Thoracic aorta (tissue), 2 donors: ENCODE measurements at regions not wholly inside any gene's neighbourhood (a gene's known extent, or its start where the extent isn't known, plus 50 kb on each side); places are given as distances from the start of the nearest gene placed in this dataset.

Source experiments
- ATAC-seq: fragments of 150-250 bp; one replicate; pipeline ENCODE4 v1.8.0; 2017; ENCODE audit warnings: low read depth; ENCODE audit not compliant: insufficient number of reproducible peaks, low FRiP score
- DNase-seq: peaks from one replicate; pipeline ENCODE4 v3.0.0-alpha.2; 2020; ENCODE audit warnings: low spot score
- H3K27ac ChIP-seq, 2 donors: fragments of 200-600 bp; sonication (generic); 1 replicate in 1 of 2; 2 replicates in 1 of 2; pipeline ENCODE4 v1.5.1; 2016; ENCODE audit warnings: mild to moderate bottlenecking in 2 of 2, moderate library complexity in 2 of 2
- H3K27me3 ChIP-seq: fragments of 200-600 bp; sonication (generic); replicated peaks from 2 replicates; pipeline ENCODE4 v1.6.0; 2016; ENCODE audit warnings: mild to moderate bottlenecking; ENCODE audit not compliant: insufficient read depth
- H3K36me3 ChIP-seq: fragments of 200-600 bp; sonication (generic); one replicate; pipeline ENCODE4 v1.5.1; 2016
- H3K4me1 ChIP-seq, 2 donors: fragments of 200-600 bp; sonication (generic); 1 replicate in 1 of 2; 2 replicates in 1 of 2; pipeline versions ENCODE4 v1.5.1 to v1.6.0; 2016; ENCODE audit warnings: low read depth in 2 of 2, mild to moderate bottlenecking in 1 of 2; ENCODE audit not compliant: control insufficient read depth in 1 of 2
- H3K4me3 ChIP-seq: fragments of 200-600 bp; sonication (generic); 2 replicates; pipeline ENCODE4 v1.5.1; 2016; ENCODE audit warnings: mild to moderate bottlenecking
- H3K9me3 ChIP-seq: fragments of 200-600 bp; sonication (generic); 2 replicates; pipeline ENCODE4 v1.5.1; 2016
- TF ChIP-seq, protein P1 (sequence below): fragments of 200-600 bp; sonication (generic); IDR thresholded peaks from one replicate; pipeline ENCODE4 v1.5.1; 2019; ENCODE audit warnings: antibody characterized with exemption

DNA sequence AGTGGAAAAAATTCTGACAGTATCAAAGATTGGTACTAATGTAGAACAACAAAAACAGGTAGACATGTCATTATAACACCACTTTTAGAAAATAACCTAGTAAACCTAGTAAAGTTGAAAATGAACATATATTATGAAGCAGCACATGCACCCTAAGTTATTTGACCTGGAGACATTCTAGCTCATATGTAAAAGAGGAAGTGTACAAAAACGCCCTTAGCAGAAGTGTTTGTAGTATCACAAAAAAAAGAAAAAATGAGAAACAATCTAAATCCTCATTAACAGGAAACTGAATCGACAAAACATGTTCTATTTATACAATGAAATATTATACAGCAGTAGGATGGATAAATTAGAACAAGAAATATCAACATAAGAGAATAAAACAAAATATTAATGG lies 318.9 kb upstream of the PPP1R2C start:
- DNase-seq (no peak), ATAC-seq (no peak)
- Histone ChIP-seq H3K36me3 (no peaks in the 10 kb centered on the region), H3K4me1 (no peaks in the 10 kb centered on the region), H3K4me3 (no peak overlapping the region), H3K27me3 (no peaks in the 10 kb centered on the region), H3K9me3 (no peaks in the 10 kb centered on the region), H3K27ac (no peak overlapping the region)
- TF ChIP-seq, protein P1, sequence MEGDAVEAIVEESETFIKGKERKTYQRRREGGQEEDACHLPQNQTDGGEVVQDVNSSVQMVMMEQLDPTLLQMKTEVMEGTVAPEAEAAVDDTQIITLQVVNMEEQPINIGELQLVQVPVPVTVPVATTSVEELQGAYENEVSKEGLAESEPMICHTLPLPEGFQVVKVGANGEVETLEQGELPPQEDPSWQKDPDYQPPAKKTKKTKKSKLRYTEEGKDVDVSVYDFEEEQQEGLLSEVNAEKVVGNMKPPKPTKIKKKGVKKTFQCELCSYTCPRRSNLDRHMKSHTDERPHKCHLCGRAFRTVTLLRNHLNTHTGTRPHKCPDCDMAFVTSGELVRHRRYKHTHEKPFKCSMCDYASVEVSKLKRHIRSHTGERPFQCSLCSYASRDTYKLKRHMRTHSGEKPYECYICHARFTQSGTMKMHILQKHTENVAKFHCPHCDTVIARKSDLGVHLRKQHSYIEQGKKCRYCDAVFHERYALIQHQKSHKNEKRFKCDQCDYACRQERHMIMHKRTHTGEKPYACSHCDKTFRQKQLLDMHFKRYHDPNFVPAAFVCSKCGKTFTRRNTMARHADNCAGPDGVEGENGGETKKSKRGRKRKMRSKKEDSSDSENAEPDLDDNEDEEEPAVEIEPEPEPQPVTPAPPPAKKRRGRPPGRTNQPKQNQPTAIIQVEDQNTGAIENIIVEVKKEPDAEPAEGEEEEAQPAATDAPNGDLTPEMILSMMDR: no peak

DNA sequence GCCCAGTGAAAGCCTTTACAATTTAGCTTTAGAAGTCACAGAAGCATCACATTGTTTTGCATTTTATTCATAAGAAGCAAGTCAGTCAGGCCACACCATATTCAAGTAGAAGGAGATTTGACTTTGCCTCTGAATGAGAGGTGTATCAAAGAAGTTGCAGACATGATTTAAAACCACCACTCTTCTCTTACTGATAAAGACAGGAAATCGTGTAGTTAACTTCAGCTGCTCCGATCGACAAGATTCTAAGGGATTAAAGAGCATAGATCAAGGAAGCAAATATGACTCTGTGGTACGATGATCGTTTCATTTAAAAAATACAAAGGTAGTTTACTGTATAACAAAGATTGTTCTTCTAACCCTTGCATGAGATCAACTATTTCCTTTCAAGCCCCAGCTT lies 328.0 kb upstream of the PPP1R2C start:
- Histone ChIP-seq H3K4me1 (no peaks in the 10 kb centered on the region), H3K4me3 (no peak overlapping the region), H3K27me3 (no peaks in the 10 kb centered on the region), H3K9me3 (no peaks in the 10 kb centered on the region), H3K36me3 (no peaks in the 10 kb centered on the region), H3K27ac (no peak overlapping the region)
- DNase-seq: no peak
- ATAC-seq: no peak
- TF ChIP-seq, protein P1: no peak

DNA sequence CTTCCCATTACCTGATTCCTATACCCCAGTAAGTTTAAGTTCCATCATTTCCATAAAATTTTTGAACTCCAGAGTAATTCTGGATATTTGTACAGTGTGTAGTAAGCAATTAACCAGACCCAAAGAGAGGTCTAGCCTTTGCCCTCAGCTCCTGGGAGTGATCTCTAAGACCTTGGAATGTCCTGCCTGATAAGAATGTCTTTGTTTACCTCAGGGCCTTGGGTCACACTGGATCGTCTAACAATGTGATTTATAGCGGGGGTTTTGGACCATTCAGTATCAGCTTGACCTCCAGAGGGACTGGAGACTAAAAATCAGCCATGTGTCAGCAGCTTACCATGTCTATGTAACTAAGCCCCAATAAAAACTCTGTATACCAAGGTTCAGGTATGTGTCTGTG lies 330.9 kb upstream of the PPP1R2C start:
- no peak for ATAC-seq
- TF ChIP-seq, protein P1: no peak

DNA sequence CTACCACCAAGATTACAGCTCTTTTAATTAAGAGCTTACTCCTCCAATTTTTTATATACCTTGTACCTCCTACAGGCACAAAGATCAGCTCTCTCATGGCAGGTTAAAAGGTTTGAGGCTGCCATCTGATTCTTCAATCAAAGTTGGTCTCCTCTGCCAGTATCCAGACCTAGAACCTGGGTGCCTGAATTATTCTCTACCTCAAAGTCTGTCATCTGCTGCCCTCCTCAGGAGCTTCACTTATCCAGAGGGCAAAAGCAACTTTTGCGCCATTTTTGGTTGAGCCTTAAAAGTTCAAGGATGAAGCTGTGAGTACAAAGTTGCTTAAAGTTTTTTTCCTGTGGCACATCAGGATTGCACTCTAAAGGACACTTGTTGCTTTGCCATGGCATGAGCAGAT lies 343.7 kb upstream of the PPP1R2C start:
- no peaks in the 10 kb centered on the region for H3K27me3 ChIP-seq
- no peak for DNase-seq
- no peak for ATAC-seq
- TF ChIP-seq, protein P1: no peak
- no peaks in the 10 kb centered on the region for H3K36me3 ChIP-seq
- no peak overlapping the region for H3K27ac ChIP-seq
- H3K4me3 ChIP-seq: no peak overlapping the region
- no peaks in the 10 kb centered on the region for H3K4me1 ChIP-seq
- no peaks in the 10 kb centered on the region for H3K9me3 ChIP-seq

More for the DNA sequence above, 330.9 kb upstream of the PPP1R2C start:
- Histone ChIP-seq H3K27me3 (no peaks in the 10 kb centered on the region), H3K4me1 (no peaks in the 10 kb centered on the region), H3K27ac (no peak overlapping the region), H3K9me3 (no peaks in the 10 kb centered on the region), H3K36me3 (no peaks in the 10 kb centered on the region), H3K4me3 (no peak overlapping the region)
- DNase-seq: no peak

DNA sequence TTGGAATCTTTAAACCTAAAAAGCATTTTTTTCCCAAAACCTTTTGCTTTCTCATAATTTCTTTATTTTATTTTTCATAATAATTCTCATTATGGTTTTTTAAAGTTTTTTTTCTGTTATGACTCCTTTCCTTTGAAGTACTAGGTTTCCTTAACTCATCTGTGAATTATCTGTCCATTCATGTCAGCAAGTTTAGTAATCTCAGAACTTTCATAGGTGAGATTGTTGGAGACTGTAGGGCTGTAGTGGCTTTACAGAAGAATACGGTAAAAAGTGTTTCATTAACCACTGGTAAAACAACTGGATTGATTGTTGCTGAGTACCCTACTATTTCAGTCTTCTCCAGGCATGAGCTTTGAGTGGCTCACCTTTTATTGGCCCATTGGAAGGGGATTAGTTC lies 361.7 kb upstream of the PPP1R2C start:
- Histone ChIP-seq H3K4me3 (no peak overlapping the region), H3K4me1 (no peaks in the 10 kb centered on the region), H3K9me3 (no peaks in the 10 kb centered on the region), H3K27me3 (no peaks in the 10 kb centered on the region), H3K36me3 (no peaks in the 10 kb centered on the region), H3K27ac (no peak overlapping the region)
- DNase-seq (no peak), ATAC-seq (no peak)
- TF ChIP-seq, protein P1: no peak
